CD4-positive, alpha-beta T cell (primary cell): ENCODE measurements at regions not wholly inside any gene's neighbourhood (a gene's known extent, or its start where the extent isn't known, plus 50 kb on each side); places are given as distances from the start of the nearest gene placed in this dataset.

Experiments used
- ATAC-seq: fragments of 200-7000 bp; cut with Tn5 transposase; one replicate; pipeline ENCODE4 v1.10.0; 2022; ENCODE audit warnings: mild to moderate bottlenecking; ENCODE audit not compliant: poor library complexity
- CTCF ChIA-PET: fragments of 350-600 bp; sonication (Branson Sonifier 250); formaldehyde crosslinking; loops from one replicate; lab custom pipeline; 2021; ENCODE audit warnings: antibody characterized with exemption, inconsistent platforms; lab: Charles Lee
- POLR2A ChIA-PET: fragments of 350-600 bp; sonication (Branson Sonifier 250); formaldehyde crosslinking; loops from one replicate; lab custom pipeline; 2021; ENCODE audit warnings: antibody characterized with exemption, inconsistent platforms; lab: Charles Lee
- DNase-seq, 14 experiments: peaks; one replicate each; pipeline ENCODE4 v3.0.0-alpha.2; 2013 to 2020; ENCODE audit warnings: mixed read lengths in 2 of 14
- H3K27ac ChIP-seq, 2 donors: one replicate each; pipeline versions ENCODE4 v1.5.1 to v1.7.0; 2013; ENCODE audit warnings: low read length in 2 of 2, low read depth in 1 of 2, mild to moderate bottlenecking in 1 of 2
- H3K27me3 ChIP-seq, 2 experiments: 1 replicate in 1 of 2; 2 replicates in 1 of 2; pipeline versions ENCODE4 v1.6.1 to v1.7.0; 2013; ENCODE audit warnings: low read length in 2 of 2, control low read depth in 1 of 2, mild to moderate bottlenecking in 1 of 2, moderate library complexity in 1 of 2; ENCODE audit not compliant: insufficient read depth in 2 of 2, control insufficient read depth in 1 of 2
- H3K36me3 ChIP-seq: one replicate; pipeline ENCODE4 v1.6.1; 2013; ENCODE audit warnings: low read length, control low read depth; ENCODE audit not compliant: insufficient read depth
- H3K4me1 ChIP-seq: one replicate; pipeline ENCODE4 v1.6.1; 2013; ENCODE audit warnings: low read length, control low read depth; ENCODE audit not compliant: insufficient read depth
- H3K4me3 ChIP-seq: one replicate; pipeline ENCODE4 v1.5.1; 2013; ENCODE audit warnings: mild to moderate bottlenecking, low read length, moderate library complexity
- H3K9me3 ChIP-seq, 2 experiments: 1 replicate in 1 of 2; 2 replicates in 1 of 2; pipeline versions ENCODE4 v1.6.1 to v1.7.0; 2013; ENCODE audit warnings: low read length in 2 of 2, mild to moderate bottlenecking in 2 of 2, control low read depth in 1 of 2, moderate library complexity in 1 of 2; ENCODE audit not compliant: control insufficient read depth in 1 of 2, insufficient read depth in 1 of 2
- H3K27ac Mint-ChIP-seq: one replicate; pipeline ENCODE4 v1.8.0; 2020; ENCODE audit warnings: mixed read lengths
- H3K27me3 Mint-ChIP-seq: one replicate; pipeline ENCODE4 v1.8.0; 2021; ENCODE audit warnings: mixed read lengths
- H3K36me3 Mint-ChIP-seq: one replicate; pipeline ENCODE4 v1.8.0; 2021; ENCODE audit warnings: low read depth, mixed read lengths
- H3K4me1 Mint-ChIP-seq: one replicate; pipeline ENCODE4 v1.8.0; 2021; ENCODE audit warnings: low read depth, mixed read lengths
- H3K4me3 Mint-ChIP-seq: one replicate; pipeline ENCODE4 v1.8.0; 2020; ENCODE audit warnings: mild to moderate bottlenecking, mixed read lengths
- H3K9me3 Mint-ChIP-seq: one replicate; pipeline ENCODE4 v1.8.0; 2020; ENCODE audit warnings: mixed read lengths
- intact Hi-C, 2 experiments: fragments of 100-400 bp; cut with DNase I in 1 of 2; cut with micrococcal nuclease in 1 of 2; formaldehyde crosslinking; loops; one replicate each; pipeline versions ENCODE4 v1.15.1 to v1.9.0; 2023 to 2025; cut with DNase I, micrococcal nuclease
- TF ChIP-seq, protein P1 (sequence below): fragments of 200-600 bp; IDR thresholded peaks from one replicate; pipeline ENCODE4 v1.8.0; 2022; ENCODE audit warnings: antibody characterized with exemption, mild to moderate bottlenecking

DNA sequence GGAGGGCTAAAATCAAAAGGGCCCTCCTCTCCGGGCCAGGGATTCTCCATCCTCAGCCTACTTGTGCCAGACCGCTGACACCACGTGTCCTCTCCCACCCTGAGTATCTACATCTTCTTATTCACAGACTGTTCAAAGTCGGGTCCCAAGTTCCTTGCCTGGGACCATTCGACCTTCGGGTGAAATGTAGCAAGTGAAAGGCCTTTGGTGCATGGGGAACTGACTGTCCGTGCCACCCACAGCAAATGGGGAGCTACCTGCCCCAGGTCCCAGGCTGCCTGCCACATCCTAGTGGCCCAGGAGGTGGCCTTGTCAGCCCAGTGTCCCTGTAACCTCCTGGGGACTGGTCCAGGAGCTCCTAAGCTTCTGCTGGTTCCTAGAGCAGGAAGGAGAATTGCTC lies 67.3 kb downstream of the RTL6 start:
- Mint-ChIP-seq H3K27ac (no peak overlapping the region), H3K9me3 (no peaks in the 10 kb centered on the region), H3K4me3 (no peak overlapping the region), H3K4me1 (no peaks in the 10 kb centered on the region), H3K36me3 (no peaks in the 10 kb centered on the region), H3K27me3 (no peaks in the 10 kb centered on the region)
- POLR2A ChIA-PET, result no interaction called here
- H3K9me3 ChIP-seq, result no peaks in the 10 kb centered on the region
- H3K27ac ChIP-seq, result no peak overlapping the region
- no peak overlapping the region for H3K4me3 ChIP-seq
- CTCF ChIA-PET, result no interaction called here
- H3K36me3 ChIP-seq, result no peaks in the 10 kb centered on the region
- intact Hi-C loops, result no loop called here
- no peaks in the 10 kb centered on the region for H3K27me3 ChIP-seq
- TF ChIP-seq, protein P1, sequence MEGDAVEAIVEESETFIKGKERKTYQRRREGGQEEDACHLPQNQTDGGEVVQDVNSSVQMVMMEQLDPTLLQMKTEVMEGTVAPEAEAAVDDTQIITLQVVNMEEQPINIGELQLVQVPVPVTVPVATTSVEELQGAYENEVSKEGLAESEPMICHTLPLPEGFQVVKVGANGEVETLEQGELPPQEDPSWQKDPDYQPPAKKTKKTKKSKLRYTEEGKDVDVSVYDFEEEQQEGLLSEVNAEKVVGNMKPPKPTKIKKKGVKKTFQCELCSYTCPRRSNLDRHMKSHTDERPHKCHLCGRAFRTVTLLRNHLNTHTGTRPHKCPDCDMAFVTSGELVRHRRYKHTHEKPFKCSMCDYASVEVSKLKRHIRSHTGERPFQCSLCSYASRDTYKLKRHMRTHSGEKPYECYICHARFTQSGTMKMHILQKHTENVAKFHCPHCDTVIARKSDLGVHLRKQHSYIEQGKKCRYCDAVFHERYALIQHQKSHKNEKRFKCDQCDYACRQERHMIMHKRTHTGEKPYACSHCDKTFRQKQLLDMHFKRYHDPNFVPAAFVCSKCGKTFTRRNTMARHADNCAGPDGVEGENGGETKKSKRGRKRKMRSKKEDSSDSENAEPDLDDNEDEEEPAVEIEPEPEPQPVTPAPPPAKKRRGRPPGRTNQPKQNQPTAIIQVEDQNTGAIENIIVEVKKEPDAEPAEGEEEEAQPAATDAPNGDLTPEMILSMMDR, result no peak
- DNase-seq, result peak in 2 of 14 experiments; percentile 14 to 19
- H3K4me1 ChIP-seq, result no peaks in the 10 kb centered on the region
- ATAC-seq, result no peak

DNA sequence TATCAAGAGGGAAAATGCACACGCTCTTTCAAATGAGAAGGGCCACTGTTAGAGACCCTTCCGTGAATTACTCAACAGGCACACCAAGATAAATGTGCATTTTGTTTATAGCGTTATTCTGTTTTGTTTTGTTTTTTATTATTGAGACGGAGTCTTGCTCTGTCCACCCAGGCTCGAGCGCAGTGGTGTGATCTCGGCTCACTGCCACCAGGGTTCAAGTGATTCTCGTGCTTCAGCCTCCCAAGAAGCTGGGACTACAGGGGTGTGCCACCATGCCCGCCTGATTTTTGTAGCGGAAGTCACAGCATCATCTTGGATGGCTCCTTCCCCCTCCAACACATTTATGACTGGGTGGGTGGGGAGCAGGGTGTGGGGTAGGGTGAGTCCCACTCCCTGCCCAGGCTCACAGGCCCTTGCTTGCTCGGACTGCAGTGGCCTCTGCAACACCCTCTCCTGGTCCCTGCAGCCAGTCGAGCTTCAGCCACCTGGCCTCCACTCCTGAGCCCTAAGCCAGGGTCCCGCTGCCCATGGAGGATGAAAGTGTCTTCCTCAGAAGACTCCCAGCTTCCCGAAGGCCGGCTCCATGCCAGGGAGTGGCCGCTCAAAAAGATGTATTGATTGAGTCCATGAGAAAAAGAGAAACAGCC lies 68.0 kb downstream of the RTL6 start:
- no peaks in the 10 kb centered on the region for H3K36me3 ChIP-seq
- H3K4me3 Mint-ChIP-seq, result no peak overlapping the region
- ChIA-PET POLR2A (no interaction called here), CTCF (no interaction called here)
- no peaks in the 10 kb centered on the region for H3K9me3 Mint-ChIP-seq
- no peak overlapping the region for H3K4me3 ChIP-seq
- peaks cover 0 to 2% of the 10 kb centered on the region in 2 experiments for H3K27me3 ChIP-seq
- H3K27ac Mint-ChIP-seq, result no peak overlapping the region
- intact Hi-C loops, result no loop called here
- no peaks in the 10 kb centered on the region for H3K36me3 Mint-ChIP-seq
- H3K4me1 Mint-ChIP-seq, result no peaks in the 10 kb centered on the region
- H3K27ac ChIP-seq, result no peak overlapping the region
- no peaks in the 10 kb centered on the region for H3K27me3 Mint-ChIP-seq
- no peaks in the 10 kb centered on the region for H3K4me1 ChIP-seq
- no peaks in the 10 kb centered on the region for H3K9me3 ChIP-seq
- TF ChIP-seq, protein P1, result no peak
- DNase-seq (peak in 1 of 14 experiments; percentile 16), ATAC-seq (no peak)

DNA sequence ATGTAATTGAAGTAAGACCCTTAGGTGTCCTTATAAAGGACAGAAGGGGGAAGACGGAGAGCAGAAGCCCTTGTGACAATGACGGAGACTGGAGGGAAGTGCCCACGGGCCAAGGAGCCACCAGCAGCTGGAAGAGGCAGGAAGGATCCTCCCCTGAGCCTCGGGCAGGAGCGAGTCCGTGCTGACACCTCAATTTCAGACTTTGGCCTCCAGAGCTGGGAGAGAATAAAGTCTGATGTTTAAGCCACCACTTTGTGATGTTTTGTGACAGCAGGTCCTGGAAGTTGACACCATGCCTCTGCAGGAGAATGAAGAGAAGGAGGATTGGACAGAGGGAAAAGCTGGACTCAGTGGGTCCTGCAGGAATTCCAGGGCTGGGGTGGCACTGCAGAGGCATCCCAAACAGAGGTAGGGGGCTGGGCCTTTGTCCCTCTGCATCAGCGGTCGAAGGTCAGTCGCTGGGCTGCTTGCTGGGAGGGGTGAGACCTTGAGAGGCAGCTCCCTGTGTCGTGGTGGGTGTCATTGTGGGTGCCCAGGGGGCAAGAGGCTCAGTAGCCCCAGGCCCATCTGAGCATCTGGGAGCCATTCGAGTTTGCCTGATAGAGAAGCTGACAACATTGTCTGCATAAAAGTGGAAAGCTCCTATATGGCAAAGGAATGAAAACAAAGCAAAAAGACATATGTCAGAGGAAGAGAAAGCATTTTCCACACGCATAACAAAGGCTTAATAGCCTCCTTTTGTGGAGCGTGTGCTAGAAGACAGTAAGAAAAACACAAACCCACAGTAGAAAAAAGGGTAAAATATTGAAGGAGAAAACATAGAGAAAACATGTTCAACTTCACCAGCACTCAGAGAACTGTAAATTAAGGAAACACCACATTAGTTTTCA lies 68.8 kb downstream of the RTL6 start:
- ChIA-PET CTCF (no interaction called here), POLR2A (no interaction called here)
- Histone ChIP-seq H3K4me3 (no peak overlapping the region), H3K4me1 (no peaks in the 10 kb centered on the region), H3K27ac (no peak overlapping the region), H3K36me3 (no peaks in the 10 kb centered on the region), H3K27me3 (peaks cover 0 to 3% of the 10 kb centered on the region in 2 experiments), H3K9me3 (no peaks in the 10 kb centered on the region)
- peak in 1 of 14 experiments; percentile 5 for DNase-seq
- Mint-ChIP-seq H3K9me3 (no peaks in the 10 kb centered on the region), H3K27ac (no peak overlapping the region), H3K4me3 (no peak overlapping the region), H3K27me3 (no peaks in the 10 kb centered on the region), H3K4me1 (no peaks in the 10 kb centered on the region), H3K36me3 (no peaks in the 10 kb centered on the region)
- no peak for ATAC-seq
- intact Hi-C loops, result no loop called here
- TF ChIP-seq, protein P1, result no peak
